Breast epithelium (tissue), 3 donors: ENCODE measurements at regions not wholly inside any gene's neighbourhood (a gene's known extent, or its start where the extent isn't known, plus 50 kb on each side); places are given as distances from the start of the nearest gene placed in this dataset.

Experiments
- POLR2A ChIP-seq: fragments of 450-650 bp; IDR thresholded peaks from one replicate; pipeline ENCODE4 v1.6.1; 2016; ENCODE audit warnings: antibody characterized with exemption, mild to moderate bottlenecking, moderate library complexity
- TF ChIP-seq, protein P1 (sequence below), 3 donors: fragments of 450-650 bp; IDR thresholded peaks; one replicate each; pipeline ENCODE4 v1.5.1; 2016 to 2017; ENCODE audit warnings: antibody characterized with exemption in 3 of 3, mild to moderate bottlenecking in 3 of 3, moderate library complexity in 3 of 3

DNA sequence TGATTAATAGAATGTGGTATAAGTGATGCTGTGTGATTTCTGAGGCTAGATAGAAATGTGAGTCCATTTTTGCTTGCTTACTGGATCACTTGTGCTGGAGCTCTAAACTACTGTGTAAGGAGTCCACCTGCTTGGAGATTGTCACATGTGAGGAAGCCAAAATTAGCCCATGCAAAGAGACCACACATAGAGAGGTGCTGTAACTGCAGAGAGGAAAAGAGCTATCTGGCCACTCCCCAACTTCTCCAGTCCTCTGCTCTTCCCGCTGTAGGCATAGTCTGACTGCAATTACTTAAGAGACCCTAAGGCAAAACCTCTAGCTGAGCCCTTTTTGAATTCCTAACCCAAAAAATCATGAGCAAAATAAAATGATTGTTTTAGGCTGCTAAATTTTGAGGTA lies 120.6 kb upstream of the FBXO11 start:
- TF ChIP-seq, protein P1, sequence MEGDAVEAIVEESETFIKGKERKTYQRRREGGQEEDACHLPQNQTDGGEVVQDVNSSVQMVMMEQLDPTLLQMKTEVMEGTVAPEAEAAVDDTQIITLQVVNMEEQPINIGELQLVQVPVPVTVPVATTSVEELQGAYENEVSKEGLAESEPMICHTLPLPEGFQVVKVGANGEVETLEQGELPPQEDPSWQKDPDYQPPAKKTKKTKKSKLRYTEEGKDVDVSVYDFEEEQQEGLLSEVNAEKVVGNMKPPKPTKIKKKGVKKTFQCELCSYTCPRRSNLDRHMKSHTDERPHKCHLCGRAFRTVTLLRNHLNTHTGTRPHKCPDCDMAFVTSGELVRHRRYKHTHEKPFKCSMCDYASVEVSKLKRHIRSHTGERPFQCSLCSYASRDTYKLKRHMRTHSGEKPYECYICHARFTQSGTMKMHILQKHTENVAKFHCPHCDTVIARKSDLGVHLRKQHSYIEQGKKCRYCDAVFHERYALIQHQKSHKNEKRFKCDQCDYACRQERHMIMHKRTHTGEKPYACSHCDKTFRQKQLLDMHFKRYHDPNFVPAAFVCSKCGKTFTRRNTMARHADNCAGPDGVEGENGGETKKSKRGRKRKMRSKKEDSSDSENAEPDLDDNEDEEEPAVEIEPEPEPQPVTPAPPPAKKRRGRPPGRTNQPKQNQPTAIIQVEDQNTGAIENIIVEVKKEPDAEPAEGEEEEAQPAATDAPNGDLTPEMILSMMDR (IDR thresholded peaks at IDR 0.05): no peak
- TF ChIP-seq POLR2A: no peak
